T-helper 2 cell treated with Interferon-gamma antibody and Interleukin-4, amounts not matched to agents 100 ng/mL and 5 ng/mL, for 36 hours (primary cell): ENCODE measurements at regions not wholly inside any gene's neighbourhood (a gene's known extent, or its start where the extent isn't known, plus 50 kb on each side); places are given as distances from the start of the nearest gene placed in this dataset.

Experiments
- intact Hi-C: fragments of 100-400 bp; cut with micrococcal nuclease; formaldehyde crosslinking; loops from one replicate; pipeline ENCODE4 v1.15.1; 2023

DNA sequence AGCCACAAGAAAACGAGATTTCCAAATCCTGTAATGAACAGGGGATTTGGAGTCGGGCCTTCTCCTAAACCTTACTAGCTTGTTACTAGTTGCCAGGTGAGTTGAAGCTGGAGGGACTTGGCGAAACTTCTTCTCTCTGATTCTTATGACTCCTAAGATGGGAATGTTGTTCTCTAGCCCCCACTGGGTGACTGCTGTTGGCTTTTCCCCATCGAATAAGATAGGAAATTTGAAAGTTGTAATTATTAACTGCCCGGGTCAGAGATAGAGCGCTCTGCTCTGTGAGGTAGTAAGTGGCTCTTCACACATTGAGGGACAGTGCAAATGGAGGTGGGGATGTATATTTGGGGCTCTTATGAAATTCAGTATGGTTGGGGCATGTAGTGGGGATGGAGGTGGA lies 111.2 kb upstream of the MBNL2 start:
- intact Hi-C loops = loop anchor here (1.0 to 5.0 kb wide), 4 partner anchors 101 to 322 kb away; no protein-coding TSS in a partner anchor

DNA sequence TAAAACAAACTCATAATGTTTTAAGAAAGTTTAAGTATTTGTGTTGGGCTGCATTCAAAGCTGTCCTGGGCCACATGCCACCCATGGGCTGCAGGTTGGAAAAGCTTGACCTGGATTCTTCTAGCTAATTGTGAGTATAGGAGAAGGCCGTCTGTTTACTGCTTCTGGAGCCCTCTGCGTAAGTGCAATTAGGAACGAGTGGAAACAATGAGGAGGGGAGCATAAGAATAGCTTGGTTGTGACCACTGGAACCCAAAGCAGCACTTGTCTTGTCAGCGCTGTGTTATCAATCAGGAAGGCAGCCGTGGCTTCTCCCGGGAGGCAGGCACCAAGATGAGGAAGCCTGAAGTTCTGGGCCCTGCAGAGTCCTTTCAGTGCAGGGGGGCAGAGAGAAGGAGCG lies 110.4 kb upstream of the MBNL2 start:
- intact Hi-C loops = loop anchor here (5.0 kb wide), 1 partner anchor 101 kb away; no protein-coding TSS in a partner anchor

DNA sequence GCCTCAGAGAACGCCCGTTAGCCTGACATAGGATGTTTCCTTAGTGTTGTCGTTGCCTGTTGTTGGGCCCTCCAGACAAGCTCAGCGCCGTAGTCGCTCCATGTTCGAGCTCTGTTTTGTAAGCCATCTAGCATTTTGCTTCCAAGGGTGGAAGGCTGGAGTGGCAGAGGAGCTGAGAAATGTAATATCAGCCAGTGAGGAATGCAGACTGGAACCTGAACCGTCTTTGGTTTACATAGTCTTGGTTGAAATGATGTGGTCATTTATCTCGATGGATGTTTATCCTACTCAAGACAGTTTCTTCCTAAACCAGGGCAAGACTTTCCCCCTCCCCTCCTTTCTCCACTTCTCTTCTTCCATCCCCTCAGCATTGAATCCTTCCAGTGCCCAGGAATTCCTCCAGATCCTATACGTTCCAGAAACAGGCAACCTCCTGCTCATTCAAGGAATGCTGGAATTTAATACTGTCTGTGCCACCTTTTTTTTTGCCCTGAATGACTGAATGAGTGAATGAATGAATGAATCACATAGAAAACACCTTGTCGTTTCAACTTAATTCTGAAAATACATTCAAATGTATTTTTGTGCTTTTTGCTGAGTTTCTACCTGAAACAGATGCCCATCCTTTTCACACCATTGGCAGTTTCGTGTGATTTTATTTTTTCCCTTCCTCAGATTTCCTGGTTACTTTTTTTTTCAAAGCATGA lies 109.5 kb upstream of the MBNL2 start:
- intact Hi-C loops = loop anchor here (5.0 kb wide), 1 partner anchor 100 kb away; no protein-coding TSS in a partner anchor

DNA sequence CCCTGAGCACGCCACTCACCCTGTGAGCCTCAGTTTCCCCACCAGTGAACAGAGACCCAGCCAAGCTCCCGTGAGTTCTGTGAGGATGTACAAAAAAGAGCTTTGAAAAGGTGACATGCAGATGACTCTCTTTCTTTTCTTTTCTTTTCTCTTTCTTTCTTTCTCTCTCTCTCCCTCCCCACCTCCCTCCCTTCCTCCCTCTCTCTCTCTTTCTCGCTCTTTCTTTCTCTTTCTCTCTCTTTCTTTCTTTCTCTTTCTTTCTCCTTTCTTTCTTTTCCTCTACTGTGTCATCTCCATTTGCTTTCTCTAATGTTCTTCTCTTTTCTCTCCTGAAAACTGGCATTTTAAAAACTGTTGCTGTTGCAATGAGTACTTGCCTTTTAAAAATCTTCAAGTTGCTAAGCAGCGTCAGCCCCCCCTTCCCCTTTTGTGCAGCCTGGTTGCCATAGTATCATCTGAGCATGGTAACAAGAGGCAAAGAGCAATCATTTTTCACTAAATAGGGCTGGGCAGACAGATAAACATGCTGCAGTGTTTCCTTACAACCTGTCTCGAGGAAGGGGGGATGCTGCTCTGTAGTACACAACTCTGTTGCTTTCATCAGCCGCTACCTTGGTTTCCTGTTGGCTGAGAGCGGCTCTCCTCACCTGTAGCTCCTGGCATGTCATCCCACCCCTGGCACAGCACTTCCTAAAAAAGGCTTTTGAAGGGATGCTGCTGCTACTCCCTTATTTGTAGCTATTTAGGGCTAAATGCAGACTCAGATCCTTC lies 108.7 kb upstream of the MBNL2 start:
- intact Hi-C loops = loop anchor here (5.0 kb wide), 1 partner anchor 99 kb away; no protein-coding TSS in a partner anchor

DNA sequence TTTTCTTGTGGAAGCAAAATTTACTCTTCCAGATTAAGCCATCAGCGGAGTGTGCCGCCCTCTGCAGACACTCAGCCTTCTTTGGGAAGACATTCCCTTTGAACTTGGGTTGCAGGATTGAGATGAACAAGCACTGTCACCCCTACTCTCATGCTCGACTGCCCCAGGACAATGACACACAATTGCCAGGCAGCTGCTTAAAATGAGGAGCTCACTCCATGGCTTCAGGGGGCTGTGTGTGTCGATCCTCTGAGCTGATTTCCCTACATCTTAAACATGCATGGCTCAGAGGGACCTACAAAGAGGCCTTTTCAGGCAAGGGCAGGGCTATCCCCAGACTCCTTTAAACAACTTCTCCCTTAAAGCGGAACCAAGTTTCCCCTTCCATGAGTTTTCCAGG lies 107.5 kb upstream of the MBNL2 start:
- intact Hi-C loops = loop anchor here (5.0 kb wide), 1 partner anchor 98 kb away; no protein-coding TSS in a partner anchor

DNA sequence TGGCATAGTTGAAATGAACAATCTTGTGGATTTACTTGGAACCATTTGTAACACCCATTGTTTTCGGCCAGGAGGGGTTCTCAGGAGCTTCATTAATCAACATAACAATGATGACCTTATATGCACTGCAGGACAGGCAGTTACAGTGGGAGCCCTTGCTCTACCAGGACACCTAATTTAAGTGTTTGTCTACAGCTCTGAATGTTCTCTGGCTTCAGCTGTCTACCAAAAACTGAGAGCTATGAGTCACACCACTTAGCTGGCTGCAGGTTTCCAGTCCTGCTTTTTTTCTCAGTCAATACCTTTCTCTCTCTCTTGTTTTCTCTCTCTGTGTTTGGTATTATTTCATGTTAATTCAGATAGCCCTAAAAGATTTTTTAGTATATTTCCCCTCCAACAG lies 105.4 kb upstream of the MBNL2 start:
- intact Hi-C loops = no loop called here

DNA sequence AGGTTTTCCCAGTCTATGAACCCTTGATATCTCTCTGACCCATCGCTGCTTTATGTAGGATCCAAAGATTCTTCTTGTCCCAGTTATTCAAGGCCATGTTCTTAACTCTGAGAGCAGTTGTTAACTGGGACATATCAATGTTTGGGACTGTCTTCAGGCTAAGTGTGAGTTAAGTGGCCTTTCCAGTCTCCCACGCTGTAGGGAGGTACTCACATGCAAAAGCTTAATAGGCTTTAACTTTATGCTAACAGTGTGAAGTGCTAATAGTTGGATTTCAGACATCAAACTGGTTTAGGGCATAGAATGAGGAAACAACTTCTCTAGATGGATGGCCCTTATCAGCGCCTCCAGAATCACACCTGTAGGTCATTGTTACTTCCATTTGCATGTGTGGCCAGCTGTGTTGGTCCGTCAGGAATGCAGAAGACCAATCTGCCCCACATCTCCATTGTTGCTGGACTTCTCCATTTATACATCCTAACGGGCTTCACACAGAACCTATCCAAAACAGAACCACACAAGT lies 104.7 kb upstream of the MBNL2 start:
- intact Hi-C loops = no loop called here

DNA sequence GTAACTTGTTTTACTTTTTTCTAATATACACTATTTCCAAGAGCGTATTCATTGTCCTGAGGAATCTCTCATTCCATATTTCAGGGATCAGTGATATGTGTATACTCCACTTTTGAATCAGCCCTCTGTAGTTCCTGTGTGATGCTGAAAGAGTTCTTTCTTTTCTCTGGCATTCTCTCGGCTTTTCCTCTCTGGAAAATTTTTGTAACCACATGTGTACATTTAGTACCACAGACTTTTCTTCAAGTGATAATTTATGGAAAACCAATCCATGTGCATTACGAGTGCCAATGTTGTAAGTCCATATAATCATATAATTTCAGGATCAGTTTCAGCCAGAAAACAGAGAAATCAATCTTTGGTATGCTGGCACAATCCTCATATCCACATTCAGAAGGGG lies 102.2 kb upstream of the MBNL2 start:
- intact Hi-C loops = no loop called here

DNA sequence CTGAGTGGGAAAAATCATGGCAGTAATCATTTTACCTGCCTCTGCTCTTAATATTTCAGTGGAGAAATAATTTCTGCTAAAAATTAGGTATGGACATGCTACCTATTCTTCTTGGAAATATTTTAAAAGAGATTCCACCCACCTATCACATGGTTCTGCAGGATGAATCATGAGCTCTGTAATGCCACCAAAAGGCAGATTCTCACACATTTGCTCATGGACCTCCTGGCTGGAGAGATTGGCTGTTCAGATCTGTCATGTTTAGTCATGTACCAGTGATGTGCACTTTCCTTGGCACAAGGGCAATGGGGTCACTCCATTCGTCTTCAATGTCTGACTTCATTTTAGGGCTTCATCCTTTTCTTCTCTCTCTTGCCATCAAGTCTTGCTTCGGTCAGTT lies 101.8 kb upstream of the MBNL2 start:
- intact Hi-C loops = no loop called here

DNA sequence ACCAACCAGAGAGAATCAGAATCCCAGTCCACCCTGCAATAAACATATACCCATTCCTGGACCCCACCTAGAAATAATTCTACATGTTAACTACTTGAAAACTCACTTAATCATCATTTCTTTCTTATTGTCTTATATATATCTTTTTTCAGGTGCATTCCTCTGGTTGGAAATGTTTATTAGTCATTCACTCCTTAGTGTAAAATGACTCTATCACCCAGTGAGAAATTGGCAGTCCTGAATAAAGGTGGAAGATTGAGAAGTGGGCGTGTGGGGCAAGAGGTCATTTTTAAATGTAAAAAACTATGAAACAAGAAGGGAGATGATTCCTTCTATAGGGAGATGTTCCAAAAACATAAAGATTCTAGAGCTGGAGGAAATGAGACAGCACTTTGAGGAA lies 101.2 kb upstream of the MBNL2 start:
- intact Hi-C loops = no loop called here

DNA sequence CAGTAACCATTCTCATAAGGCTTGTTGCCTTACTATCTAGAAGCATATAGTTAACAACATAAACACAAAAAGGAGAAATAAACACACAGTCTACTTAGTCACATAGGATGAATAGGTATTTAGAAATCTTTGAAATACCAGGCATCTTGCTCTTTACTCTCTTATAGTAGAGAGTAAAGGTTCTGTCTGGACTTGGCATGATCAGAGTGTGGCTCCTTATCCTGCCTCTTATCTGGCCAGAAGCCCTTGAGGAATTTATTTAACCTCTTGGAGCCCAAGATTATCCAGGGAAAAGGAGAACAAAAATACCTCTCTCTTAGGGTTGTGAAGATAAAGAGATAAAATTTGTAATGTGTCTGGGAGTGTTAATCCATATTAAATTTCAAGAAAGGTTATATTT lies 100.2 kb upstream of the MBNL2 start:
- intact Hi-C loops = no loop called here

DNA sequence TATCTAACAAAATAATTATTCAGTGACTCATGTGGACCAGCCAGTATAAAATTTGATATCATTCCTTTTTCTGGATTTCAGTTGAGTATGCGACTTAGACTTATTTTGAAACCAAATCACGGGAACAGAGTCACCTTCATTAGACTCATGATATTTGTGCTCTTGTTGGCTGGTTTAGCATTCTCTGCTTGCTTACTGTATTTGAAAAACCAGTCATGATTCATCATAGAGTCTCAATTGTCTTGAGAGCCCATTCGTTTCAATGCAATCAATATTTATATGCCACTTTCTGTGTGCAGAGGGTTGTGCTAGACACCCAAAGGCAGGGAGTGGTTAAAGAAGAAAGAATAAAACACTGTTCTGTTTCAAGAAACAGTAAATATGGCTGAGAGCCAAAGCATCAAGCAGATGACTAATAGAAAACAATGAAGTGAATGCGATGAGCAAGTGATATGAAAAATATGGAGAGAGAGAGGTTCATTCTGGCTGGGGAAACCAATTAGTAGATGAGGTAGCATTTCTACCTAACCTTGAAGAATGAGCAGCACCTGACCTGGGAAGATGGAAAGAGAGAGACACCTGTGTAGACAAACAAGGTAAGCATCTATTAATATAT lies 99.6 kb upstream of the MBNL2 start:
- intact Hi-C loops = no loop called here

DNA sequence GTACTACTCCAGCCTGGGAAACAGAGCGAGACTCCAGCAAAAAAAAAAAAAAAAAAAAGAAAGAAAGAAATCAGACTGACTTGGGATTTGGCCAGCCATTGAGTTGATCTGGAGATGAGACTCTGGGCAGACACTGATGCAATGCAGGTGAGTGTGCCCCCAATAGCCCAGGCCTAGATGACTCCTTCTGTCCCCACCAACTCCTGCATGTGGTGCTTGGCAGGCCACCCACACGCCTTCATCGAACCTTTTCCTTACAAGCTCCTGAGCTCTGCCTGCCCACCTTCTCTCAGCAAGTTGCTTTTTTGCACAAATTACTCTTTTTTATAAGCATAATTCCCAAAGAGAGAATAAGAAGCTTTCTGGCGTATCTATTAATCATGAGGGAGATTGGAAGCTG lies 97.9 kb upstream of the MBNL2 start:
- intact Hi-C loops = no loop called here

DNA sequence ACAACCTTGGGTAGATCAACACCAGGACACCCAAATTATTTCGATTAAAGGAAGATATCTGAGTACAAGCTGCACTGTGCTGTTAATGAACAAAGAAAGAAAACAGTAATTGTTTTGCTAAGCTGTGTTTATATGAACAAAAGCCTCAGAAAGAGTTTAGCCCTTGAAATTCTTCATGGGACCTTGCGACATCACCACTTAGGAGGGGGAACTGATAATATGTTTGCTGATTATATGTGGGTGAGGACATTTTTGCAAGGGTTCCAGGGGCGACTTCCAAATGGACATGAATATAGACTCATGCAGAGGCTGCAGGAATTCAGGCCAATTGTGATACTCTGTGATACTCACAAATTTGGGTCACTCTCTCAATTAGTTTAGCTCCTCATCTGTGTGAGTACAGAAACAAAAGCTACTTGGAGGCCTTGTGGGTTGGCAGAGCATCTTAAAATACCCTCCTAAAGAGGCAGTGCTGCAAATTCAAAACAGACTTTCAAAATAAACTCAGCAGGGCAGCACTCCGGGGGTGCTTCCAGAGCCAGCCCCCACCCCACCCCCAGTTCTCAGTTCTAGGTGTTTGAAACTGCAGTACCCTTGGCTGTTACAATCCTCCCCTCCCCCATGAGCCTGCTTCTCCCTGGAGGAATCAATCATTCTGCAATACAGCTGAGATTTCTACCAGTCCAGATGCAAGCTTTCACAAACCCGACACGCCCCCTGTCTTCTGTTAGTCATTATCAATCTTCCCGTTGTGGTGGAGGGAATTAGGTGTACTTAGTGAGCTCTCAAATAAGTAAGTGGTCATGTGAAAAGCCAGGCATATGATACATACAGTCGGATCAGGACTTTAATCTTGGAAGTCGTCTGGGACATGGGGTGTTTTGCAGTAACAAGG lies 97.0 kb upstream of the MBNL2 start:
- intact Hi-C loops = no loop called here

DNA sequence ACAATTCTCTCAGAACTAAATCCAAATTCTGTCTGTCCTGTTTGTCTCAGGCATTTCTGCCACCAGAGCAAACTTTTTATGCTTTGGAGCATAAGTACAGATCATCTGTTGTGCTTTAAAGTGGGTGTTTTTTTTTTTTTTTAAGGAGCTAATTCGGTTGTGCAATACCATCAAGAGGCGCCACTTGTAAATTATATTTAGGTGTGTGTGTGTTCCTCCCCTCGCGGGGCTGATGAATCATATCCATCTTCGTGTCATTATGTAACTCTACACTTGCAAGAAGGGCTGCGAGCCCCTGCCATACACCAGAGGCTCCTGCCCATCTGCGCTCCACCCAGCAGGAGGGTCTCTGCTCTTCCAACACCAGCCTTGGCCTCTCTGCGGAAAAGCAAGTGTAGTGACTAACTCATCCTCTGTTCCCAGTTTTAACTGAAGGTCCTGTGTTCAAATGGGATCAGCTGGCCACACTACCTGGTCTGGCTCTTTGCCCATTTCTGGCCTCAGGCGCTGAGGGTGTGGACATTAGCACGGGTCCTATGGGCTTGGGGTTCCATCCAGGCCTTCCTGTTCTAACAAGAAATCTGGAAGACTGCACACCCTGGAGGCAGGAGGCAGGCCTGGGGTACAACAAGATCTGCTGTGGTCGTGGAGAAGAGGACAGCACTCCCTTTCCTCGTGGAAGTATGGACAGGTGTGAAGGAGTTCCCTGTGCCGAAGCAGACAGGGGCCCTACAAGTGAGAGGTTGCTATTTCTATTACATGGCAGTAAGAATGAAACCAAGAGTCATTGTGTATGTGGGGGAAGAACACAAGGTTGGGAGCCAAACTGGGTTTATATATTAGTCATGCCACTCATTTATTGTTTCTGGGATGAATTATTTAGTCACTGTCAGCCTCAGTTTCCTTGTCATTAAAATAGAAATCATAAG lies 96.1 kb upstream of the MBNL2 start:
- intact Hi-C loops = no loop called here

DNA sequence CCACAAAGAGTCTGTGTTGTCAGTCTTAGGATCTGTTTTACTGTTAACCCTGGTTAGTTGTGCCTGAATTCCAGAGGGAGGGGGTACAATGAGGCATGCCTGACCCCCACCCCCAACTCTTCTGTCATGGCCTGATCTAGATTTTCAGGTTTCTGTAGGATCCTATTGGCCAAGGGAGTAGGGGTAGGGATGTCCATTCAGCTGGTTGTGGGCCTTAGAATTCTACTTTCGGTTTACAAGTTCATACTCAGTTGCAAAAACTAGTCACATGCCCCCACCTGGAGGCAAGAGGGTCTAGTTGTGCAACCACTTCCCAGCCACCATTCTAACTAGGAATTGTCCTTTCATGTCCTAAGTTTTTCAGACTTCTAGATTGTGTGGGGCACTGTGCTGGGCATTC lies 94.3 kb upstream of the MBNL2 start:
- intact Hi-C loops = no loop called here

DNA sequence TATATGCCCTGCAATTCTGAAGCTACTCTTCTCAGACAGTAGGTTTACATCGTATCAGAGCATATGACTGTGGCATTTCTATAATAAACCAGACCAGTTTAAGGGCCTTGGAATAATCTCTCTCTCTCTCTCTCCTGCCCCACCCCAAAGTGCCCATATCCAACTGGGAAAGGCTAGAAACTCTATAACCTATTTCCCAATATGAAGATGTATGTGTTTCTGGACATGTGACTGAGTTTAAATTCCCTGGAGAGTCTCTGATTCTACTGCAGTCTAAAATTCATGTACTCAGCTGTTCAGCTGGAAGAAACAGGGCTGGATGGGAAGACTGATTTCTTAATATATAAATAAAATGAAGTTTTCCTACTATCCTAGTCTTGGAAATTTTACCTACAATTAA lies 91.9 kb upstream of the MBNL2 start:
- intact Hi-C loops = no loop called here

DNA sequence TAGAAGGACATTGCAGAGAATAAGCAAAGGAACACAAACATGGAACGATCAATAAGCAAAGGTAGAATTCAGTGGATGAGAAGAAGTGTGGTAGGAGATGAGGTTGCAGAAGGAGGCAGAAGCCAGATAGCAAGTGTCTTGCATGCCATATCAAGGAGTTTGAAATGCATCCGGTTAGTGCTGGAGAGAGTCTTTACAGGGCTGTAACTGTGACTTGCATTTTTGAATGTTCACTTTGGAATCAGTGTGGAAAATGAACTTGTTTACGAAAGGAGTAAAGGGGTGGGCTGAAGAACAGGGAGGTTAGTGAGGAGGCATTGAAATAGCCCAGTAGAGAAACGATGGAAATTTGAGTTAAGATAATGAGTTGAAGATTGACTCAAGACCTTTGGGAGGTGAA lies 90.7 kb upstream of the MBNL2 start:
- intact Hi-C loops = no loop called here

DNA sequence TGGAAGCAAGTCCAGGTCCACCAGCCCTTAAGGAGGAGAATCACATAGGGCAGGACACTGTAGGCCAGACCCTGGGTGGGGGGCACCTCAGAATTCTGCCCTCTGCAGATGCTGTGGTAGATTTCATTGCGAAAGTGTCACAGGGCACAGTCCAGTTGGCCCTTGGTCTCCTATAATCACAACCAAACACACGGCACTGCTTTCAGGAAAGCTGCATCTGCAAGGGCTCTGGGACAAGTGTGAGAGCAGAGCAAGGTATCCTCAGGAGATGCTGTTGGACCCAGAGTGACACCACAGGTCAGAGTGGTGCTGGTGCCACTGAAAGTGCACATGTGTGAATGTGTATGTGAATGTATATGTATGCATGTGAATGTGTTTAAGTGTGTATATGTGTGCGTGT lies 88.6 kb upstream of the MBNL2 start:
- intact Hi-C loops = no loop called here

DNA sequence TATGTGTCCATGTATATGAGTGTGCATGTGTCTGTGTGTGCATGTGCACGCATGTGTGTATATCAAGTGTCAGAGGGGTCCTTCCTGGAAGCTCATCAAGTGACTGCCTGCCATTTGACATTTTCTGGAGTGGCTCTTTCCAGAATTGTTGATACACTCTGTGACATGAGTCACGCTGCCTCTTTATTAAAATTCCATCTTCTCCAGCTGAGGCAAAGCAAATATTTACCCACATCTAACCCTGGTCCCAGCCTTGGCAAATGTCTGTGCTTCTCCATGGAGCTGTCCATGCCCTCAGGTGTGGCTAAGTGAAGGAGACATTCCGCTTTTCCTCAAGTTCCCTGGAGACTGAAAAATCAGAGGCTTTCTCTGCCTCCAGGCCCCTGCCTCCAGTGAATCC lies 88.2 kb upstream of the MBNL2 start:
- intact Hi-C loops = no loop called here
